K562 (cell line): ENCODE measurements at regions not wholly inside any gene's neighbourhood (a gene's known extent, or its start where the extent isn't known, plus 50 kb on each side); places are given as distances from the start of the nearest gene placed in this dataset.

ENCODE experiments used
- ATAC-seq: fragments of 200-7000 bp; cut with Tn5 transposase; 3 replicates; pipeline ENCODE4 v1.9.1; 2020; ENCODE audit warnings: moderate library complexity
- BruUV-seq: library from RNA; stranded (reverse); fragments of 400-500 nt; replicated peaks from 2 replicates; lab custom pipeline; 2021; lab: Mats Ljungman, UMichigan
- CTCF ChIA-PET: fragments of 300-600 bp; formaldehyde crosslinking; extraction: SDS; loops from one replicate; lab custom pipeline; 2021; ENCODE audit warnings: low intra/inter-chr PET ratio; lab: Yijun Ruan, JAX
- POLR2A ChIA-PET: fragments of 300-600, 350-650 bp; sonication (Branson Sonifier 250); formaldehyde crosslinking; extraction: SDS; loops from one replicate; lab custom pipeline; 2021; ENCODE audit warnings: antibody characterized with exemption, inconsistent platforms; lab: Yijun Ruan, JAX
- DNase-seq, 4 experiments: peaks; one replicate each; pipeline versions ENCODE4 v3.0.0 to v3.0.0-alpha.2; 2011 to 2018; ENCODE audit warnings: low spot score in 3 of 4, mixed read lengths in 3 of 4; ENCODE audit errors: extremely low read depth in 1 of 4
- FAIRE-seq: peaks from 2 replicates; lab custom pipeline; 2011; peaks lifted over from hg19 to GRCh38; lab: Jason Lieb, UNC
- H2AFZ ChIP-seq: 2 replicates; pipeline ENCODE4 v1.6.0; 2011; ENCODE audit warnings: low read depth, low read length, control low read depth, inconsistent platforms
- H3K27ac ChIP-seq: fragments of 200-600 bp; 3 replicates; pipeline ENCODE4 v1.8.0; 2011; ENCODE audit warnings: low read depth, mild to moderate bottlenecking, control low read depth, inconsistent platforms, low read length, moderate library complexity, mixed read lengths; ENCODE audit errors: extremely low read depth
- H3K27me3 ChIP-seq, 2 experiments: fragments of 300-600 bp in 1 of 2; 2 replicates in 1 of 2; 3 replicates in 1 of 2; pipeline versions ENCODE4 v1.6.0 to v1.8.0; 2011; ENCODE audit warnings: inconsistent platforms in 2 of 2, low read length in 2 of 2, mild to moderate bottlenecking in 1 of 2, mixed read lengths in 1 of 2, moderate library complexity in 1 of 2; ENCODE audit not compliant: control insufficient read depth in 2 of 2, insufficient read depth in 2 of 2
- H3K36me3 ChIP-seq: fragments of 300-600 bp; 3 replicates; pipeline ENCODE4 v1.8.0; 2011; ENCODE audit warnings: mild to moderate bottlenecking, low read length, inconsistent platforms; ENCODE audit not compliant: control insufficient read depth, insufficient read depth
- H3K4me1 ChIP-seq, 2 experiments: fragments of 200-600 bp in 1 of 2; replicated peaks in 1 of 2; 2 replicates in 1 of 2; 3 replicates in 1 of 2; pipeline versions ENCODE4 v1.5.1 to v1.8.0; 2011; ENCODE audit warnings: inconsistent platforms in 2 of 2, low read length in 2 of 2, mild to moderate bottlenecking in 1 of 2, mixed read lengths in 1 of 2, moderate library complexity in 1 of 2; ENCODE audit not compliant: control insufficient read depth in 2 of 2, insufficient read depth in 2 of 2
- H3K4me2 ChIP-seq: 2 replicates; pipeline ENCODE4 v1.6.1; 2011; ENCODE audit warnings: low read length, control low read depth, inconsistent platforms, mixed read lengths; ENCODE audit not compliant: insufficient read depth
- H3K4me3 ChIP-seq: fragments of 200-600 bp; sonication (generic), shearing (Covaris generic); 2 replicates; pipeline ENCODE4 v1.5.1; 2016; ENCODE audit warnings: control low read depth, inconsistent platforms
- H3K79me2 ChIP-seq: fragments of 200-600 bp; 3 replicates; pipeline ENCODE4 v1.8.0; 2011; ENCODE audit warnings: low read length, inconsistent platforms; ENCODE audit not compliant: control insufficient read depth, insufficient read depth
- H3K9ac ChIP-seq, 2 experiments: 2 replicates each; pipeline versions ENCODE4 v1.6.0 to v1.6.1; 2011; ENCODE audit warnings: low read depth in 2 of 2, low read length in 2 of 2, control low read depth in 1 of 2, inconsistent platforms in 1 of 2, mild to moderate bottlenecking in 1 of 2, mixed read lengths in 1 of 2; ENCODE audit not compliant: insufficient read depth in 1 of 2
- H3K9me1 ChIP-seq: one replicate; pipeline ENCODE4 v1.6.0; 2011; ENCODE audit warnings: inconsistent platforms, mild to moderate bottlenecking, low read length, moderate library complexity; ENCODE audit not compliant: control insufficient read depth, insufficient read depth
- H3K9me3 ChIP-seq: replicated peaks from 2 replicates; pipeline ENCODE4 v1.5.1; 2011; ENCODE audit warnings: low read depth, low read length, inconsistent platforms; ENCODE audit not compliant: control insufficient read depth, insufficient read depth
- H4K20me1 ChIP-seq: replicated peaks from 2 replicates; pipeline ENCODE4 v1.6.1; 2011; ENCODE audit warnings: low read length, inconsistent platforms, mixed read lengths; ENCODE audit not compliant: control insufficient read depth, insufficient read depth
- CSDE1 ChIP-seq, 2 experiments: fragments of 450-650 bp; IDR thresholded peaks; 2 replicates each; pipeline ENCODE4 v1.6.1; 2016; ENCODE audit warnings: mild to moderate bottlenecking in 1 of 2
- DACH1 ChIP-seq: fragments of 450-650 bp; IDR thresholded peaks from 2 replicates; pipeline ENCODE4 v1.6.1; 2018; ENCODE audit not compliant: partially characterized antibody
- HMG20A ChIP-seq: fragments of 450-650 bp; formaldehyde crosslinking; conservative IDR thresholded peaks from 2 replicates; pipeline ENCODE4 v1.4.0; 2020; ENCODE audit warnings: mild to moderate bottlenecking, mixed read lengths
- POLR2B ChIP-seq: fragments of 450-650 bp; IDR thresholded peaks from 2 replicates; pipeline ENCODE4 v1.6.1; 2018; ENCODE audit warnings: low read depth; ENCODE audit not compliant: partially characterized antibody
- RNF2 ChIP-seq: sonication (generic); IDR thresholded peaks from 2 replicates; pipeline ENCODE4 v1.6.1; 2016
- SPI1 ChIP-seq: IDR thresholded peaks from 2 replicates; pipeline ENCODE4 v1.6.1; 2011; ENCODE audit warnings: low read depth, low read length, control low read depth, borderline replicate concordance
- ZBTB26 ChIP-seq: fragments of 450-650 bp; formaldehyde crosslinking; IDR thresholded peaks from 2 replicates; pipeline ENCODE4 v1.4.0; 2022; ENCODE audit warnings: missing genetic modification characterization
- ZNF239 ChIP-seq: fragments of 250-450 bp; sonication (Bioruptor Pico); IDR thresholded peaks from 2 replicates; pipeline ENCODE4 v1.4.0; 2020; ENCODE audit warnings: mild to moderate bottlenecking
- ZNF253 ChIP-seq: fragments of 250-450 bp; sonication (Bioruptor Pico); conservative IDR thresholded peaks from 2 replicates; pipeline ENCODE4 v1.6.1; 2021; ENCODE audit warnings: mild to moderate bottlenecking
- WGBS: fragments of 100-300 bp; shearing (Covaris generic); methylation state at CpG from one replicate; pipeline ENCODE4 v1.1.6; 2016; ENCODE audit warnings: low coverage, mixed read lengths; ENCODE audit not compliant: insufficient coverage; ENCODE audit errors: missing lambda C conversion rate; 5-methylcytosine and 5-hydroxymethylcytosine counted together
- in situ Hi-C: fragments of 300-500 bp; cut with MboI; formaldehyde crosslinking; loops from 4 replicates; pipeline ENCODE4 v1.15.0; 2018; ENCODE audit warnings: inconsistent platforms, mixed read lengths
- intact Hi-C: fragments of 100-400 bp; cut with micrococcal nuclease; formaldehyde crosslinking; loops from 2 replicates; pipeline ENCODE4 v1.14.2; 2022

GRCh38 chr15:95120595-95120994 is 889.2 kb downstream of the MCTP2 start:
- H3K9me3 ChIP-seq, result no peaks in the 10 kb centered on the region
- ChIA-PET POLR2A (no interaction called here), CTCF (no interaction called here)
- in situ Hi-C loops, result no loop called here
- FAIRE-seq (no peak), DNase-seq (no peak), ATAC-seq (no peak)
- TF ChIP-seq POLR2B (no peak), RNF2 (no peak), SPI1 (peak; percentile 45; the same call in 1 of the 2 replicates), DACH1 (no peak), ZNF239 (no peak), CSDE1 (IDR thresholded peaks at IDR 0.05) (no peak), ZBTB26 (CRISPR knock-in tag) (no peak), ZNF253 (CRISPR knock-in tag) (no peak), HMG20A (no peak)
- no peaks in the 10 kb centered on the region for H3K4me1 ChIP-seq
- no peak overlapping the region for H3K4me2 ChIP-seq
- no TSS peak for BruUV-seq
- H2AFZ ChIP-seq, result no peak overlapping the region
- no peaks in the 10 kb centered on the region for H3K36me3 ChIP-seq
- H3K4me3 ChIP-seq, result no peak overlapping the region
- H3K27ac ChIP-seq, result no peak overlapping the region
- no peak overlapping the region for H3K9ac ChIP-seq
- H3K79me2 ChIP-seq, result no peaks in the 10 kb centered on the region
- H4K20me1 ChIP-seq, result no peaks in the 10 kb centered on the region
- intact Hi-C loops, result no loop called here
- no peaks in the 10 kb centered on the region for H3K27me3 ChIP-seq
- WGBS, result 4% methylated on average over 3 of the region's 3 CpGs
- no peaks in the 10 kb centered on the region for H3K9me1 ChIP-seq
